ENCODE measurements at regions not wholly inside any gene's neighbourhood (a gene's known extent, or its start where the extent isn't known, plus 50 kb on each side); places are given as distances from the start of the nearest gene placed in this dataset.

- DNase-seq, result no peak
Observed at GRCh38 chr9:118609355-118610044, 759.7 kb downstream of the BRINP1 start.

DNA sequence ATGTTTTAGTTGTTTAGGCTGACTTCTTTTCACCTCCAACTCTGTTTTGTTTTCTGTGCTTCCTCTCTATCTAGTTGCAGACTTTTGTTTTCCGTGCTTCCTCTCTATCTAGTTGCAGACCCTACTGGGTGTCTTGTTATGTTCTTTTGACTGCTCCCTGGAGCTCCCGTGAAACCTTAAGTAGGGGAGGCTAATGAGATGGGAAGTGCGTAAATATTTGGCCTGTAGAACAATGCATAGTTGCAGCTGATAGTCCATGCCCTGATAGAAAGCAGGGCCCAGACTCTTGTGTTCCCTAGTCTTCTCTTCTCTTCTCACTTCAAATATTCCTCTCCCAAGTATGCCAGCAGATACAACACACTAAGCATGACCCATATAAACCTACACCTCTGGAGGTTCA, 757.0 kb downstream of the BRINP1 start:
- DNase-seq, result no peak

DNA sequence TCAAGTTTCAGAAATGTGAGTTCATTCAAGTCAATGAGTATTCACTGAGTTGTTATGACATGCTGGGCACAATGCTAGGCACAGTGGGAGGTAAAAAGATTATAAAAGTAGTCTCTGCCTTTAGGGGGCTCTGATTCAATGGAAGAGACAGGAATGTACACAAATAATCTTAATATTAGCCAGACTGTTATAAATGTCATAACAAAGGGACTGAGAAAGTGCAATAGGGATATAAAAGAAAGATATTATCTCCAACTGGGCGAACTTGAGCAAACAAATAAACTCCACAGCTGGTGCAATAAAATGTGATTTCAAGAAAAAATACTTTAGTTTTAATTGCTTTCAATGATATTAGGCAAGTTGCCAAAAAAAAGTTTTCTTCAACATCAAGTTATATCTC, 755.2 kb downstream of the BRINP1 start:
- DNase-seq, result no peak

DNA sequence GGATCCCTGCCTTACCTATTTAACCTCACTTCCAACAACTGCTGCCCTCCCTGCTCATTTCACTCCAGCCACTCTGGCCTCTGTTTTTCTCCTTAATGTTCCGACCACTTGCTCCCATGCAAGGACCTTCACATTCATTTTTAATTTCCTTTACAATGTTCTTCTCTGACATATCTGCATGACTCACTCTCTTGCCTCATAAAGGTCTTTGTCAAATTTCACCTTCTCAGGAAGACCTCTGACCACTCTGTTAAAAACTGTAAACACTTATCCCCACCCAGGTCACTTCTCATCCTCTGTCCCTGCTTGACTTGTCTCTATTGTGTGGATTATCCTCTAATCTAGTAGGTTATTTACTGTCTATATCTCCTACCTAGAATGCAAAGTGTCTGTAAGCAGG, 751.2 kb downstream of the BRINP1 start:
- no peak for DNase-seq

- no peak for DNase-seq
Observed at GRCh38 chr9:118618849-118619248, 750.4 kb downstream of the BRINP1 start.

GRCh38 chr9:118624608-118625007, 744.6 kb downstream of the BRINP1 start:
- no peak for DNase-seq

GRCh38 chr9:118630079-118630478, 739.2 kb downstream of the BRINP1 start:
- no peak for DNase-seq

- DNase-seq, result no peak
Observed at GRCh38 chr9:118630931-118631595, 738.2 kb downstream of the BRINP1 start.

DNA sequence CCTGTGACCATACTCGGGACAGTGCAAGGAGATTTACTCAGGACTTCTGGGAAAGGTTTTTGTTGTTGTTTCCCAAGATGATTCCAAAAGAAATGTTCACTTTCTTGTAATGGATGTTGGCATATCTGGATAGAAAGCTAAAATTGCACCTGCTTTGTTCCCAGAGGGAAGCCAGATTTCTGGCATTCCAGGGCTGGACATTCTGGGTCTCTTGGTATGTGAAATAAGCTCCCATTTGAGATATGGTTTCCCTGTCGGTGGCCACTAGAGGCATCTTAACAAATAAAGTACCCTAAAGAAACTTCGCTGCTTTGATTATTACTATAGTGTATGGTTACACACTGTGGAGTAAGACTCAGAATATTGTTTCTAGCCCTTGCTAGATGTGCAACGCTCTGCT, 737.3 kb downstream of the BRINP1 start:
- no peak for DNase-seq

DNA sequence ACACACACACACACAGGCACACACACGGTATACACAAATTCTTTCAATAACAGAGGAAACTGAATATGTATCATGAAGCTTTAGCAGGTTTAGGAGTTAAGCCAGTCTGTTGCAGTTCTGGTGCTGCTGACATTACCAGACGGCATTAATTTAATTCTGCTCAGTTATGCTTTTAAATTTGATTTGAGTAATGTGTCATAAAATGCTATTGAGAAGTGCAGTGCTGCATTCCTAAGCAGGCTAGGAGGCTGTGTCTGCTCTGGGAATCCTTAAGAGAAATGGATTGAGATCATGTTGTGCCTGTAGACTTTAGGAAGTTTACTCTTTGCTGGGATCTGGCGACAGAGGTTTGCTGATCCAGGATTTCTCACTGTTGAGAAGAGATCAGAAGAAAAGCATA, 733.8 kb downstream of the BRINP1 start:
- no peak for DNase-seq

- no peak for DNase-seq
Observed at GRCh38 chr9:118637681-118638080, 731.6 kb downstream of the BRINP1 start.

- no peak for DNase-seq
Observed at GRCh38 chr9:118640836-118641560, 728.2 kb downstream of the BRINP1 start.

- no peak for DNase-seq
Observed at GRCh38 chr9:118643118-118643517, 726.1 kb downstream of the BRINP1 start.

- DNase-seq, result no peak
Observed at GRCh38 chr9:118644066-118644465, 725.2 kb downstream of the BRINP1 start.

DNA sequence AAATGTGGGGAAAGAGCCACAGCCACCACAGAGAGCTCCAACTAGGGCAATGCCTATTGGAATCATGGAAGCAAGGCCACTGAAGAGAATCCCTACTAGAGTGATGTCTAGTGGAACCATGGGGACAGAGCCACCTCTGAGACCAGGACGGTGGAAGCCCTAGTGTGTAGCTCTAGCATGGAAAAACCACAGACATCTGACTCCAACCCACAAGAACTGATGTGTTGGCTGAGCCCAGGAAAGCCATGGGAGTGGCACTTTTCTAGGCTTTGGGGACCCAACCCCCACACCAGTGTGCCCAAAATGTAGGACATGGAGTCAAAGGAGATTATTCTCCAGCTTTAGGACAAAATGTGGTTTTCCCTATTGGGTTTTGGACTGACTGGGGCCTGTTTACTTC, 721.9 kb downstream of the BRINP1 start:
- no peak for DNase-seq

GRCh38 chr9:118650417-118650816, 718.8 kb downstream of the BRINP1 start:
- no peak for DNase-seq

GRCh38 chr9:118651511-118651910, 717.7 kb downstream of the BRINP1 start:
- no peak for DNase-seq

GRCh38 chr9:118652258-118652657, 717.0 kb downstream of the BRINP1 start:
- no peak for DNase-seq

GRCh38 chr9:118652912-118653311, 716.3 kb downstream of the BRINP1 start:
- DNase-seq, result no peak

- no peak for DNase-seq
Observed at GRCh38 chr9:118659011-118659410, 710.2 kb downstream of the BRINP1 start.

- no peak for DNase-seq
Observed at GRCh38 chr9:118665226-118665919, 703.9 kb downstream of the BRINP1 start.

GRCh38 chr9:118670011-118670953, 699.0 kb downstream of the BRINP1 start:
- DNase-seq, result no peak
